Activated CD8-positive, alpha-beta memory T cell treated with anti-CD3 and anti-CD28 coated beads for 4 hours (primary cell): ENCODE measurements at regions not wholly inside any gene's neighbourhood (a gene's known extent, or its start where the extent isn't known, plus 50 kb on each side); places are given as distances from the start of the nearest gene placed in this dataset.
"Not testable (repeated sequence)": the region's sequence is repeated elsewhere in the genome, so short reads cannot be mapped to it uniquely, and the experiment has no call there.

Source experiments
- DNase-seq, 2 donors: peaks; one replicate each; pipeline ENCODE4 v3.0.0-alpha.2; 2020; ENCODE audit warnings: low read depth in 2 of 2

DNA sequence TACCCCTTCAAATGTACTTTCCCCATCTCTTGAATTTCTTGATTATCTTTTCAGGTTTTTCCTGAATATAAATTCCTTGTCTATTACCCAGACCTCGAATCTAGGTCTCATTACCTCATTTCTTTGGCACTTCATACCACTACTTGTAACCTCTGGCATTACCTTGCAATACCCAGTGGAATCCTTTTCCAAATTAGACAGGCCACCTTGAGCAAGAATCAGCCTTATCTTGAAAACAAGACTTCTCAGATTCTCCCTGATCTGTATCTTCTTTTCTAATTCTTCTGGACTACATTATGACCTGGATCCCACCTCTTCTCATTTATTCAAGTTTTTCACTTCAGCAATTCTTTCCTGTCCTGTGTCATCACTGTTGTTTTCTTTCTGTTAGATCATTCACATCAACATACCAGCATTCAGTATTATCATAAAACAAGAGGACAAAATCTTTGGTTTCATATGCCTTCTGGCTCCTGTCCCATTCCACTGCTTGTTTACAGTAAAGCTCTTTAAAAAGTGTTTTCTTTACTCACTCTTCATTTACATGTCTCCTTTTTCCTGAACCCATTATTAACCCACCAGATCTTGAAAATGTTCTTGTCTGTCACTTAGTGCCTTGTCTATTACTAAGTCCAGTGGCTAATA is 275.6 kb upstream of the HS3ST1 start:
- no peak for DNase-seq

DNA sequence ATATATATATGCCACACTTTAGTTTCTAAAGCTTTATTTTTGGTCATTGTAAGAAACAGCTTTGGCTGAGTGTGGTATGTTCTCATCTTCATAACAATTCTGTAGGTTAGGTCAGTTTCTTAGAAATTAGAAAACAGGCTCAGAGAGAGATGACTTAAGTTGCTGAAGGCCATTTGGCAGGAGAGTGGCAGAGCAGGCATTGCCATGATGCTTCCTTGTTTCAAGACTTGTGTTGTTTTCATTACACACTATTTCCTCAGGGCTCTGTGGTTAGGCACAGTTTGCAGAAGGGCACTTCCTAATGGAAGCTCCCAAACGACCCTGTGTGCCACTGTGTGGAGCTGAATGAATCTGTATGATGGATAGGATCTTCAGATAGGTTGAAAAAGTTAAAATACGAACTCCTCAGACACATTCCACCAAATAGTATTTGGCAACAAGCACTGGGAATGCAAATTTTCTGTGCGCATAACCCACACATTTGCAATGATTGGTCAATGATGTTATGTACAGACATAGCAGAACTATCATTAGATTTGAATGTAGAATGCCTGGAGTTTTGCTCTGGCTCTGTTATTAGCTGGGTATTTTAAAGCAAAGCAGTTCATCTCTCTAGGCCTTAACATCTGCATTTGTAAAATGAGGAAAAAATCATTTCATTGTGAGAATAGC is 274.3 kb upstream of the HS3ST1 start:
- no peak for DNase-seq

DNA sequence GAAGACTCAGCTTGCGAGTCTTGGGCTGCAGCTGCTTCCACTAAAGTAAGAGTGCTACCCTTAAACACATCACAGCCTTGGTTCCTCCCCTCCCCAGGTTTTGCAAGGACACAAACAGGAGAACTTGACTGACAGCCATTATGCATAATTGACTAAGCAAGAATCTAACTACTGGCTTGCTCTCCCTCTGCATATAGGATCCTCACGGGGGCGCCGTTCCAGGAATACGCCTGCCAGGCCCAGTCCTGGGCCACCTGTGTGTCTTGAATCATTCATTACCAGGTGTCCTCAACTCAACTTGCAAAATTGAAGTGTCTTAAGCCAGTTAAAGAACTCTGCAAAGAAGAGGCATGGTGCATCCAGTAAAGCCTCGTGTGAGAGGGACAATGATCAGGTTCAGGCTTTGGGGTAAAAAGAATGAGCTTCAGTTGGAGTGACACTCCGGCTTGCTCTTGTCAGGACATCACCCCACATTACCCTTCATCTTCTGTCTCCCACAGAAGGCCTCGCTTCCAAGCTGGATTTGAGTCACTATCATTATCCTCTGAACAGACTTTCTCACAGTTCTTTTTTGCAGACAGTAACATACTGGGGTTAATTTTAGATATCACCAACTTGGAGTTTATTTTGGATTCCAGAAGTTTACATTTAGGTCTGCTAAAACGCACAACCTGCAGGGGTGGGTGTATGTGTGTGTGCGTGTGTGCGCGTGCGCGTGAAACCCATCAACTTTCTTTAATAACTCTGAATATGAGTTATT is 273.5 kb upstream of the HS3ST1 start:
- no peak for DNase-seq

DNA sequence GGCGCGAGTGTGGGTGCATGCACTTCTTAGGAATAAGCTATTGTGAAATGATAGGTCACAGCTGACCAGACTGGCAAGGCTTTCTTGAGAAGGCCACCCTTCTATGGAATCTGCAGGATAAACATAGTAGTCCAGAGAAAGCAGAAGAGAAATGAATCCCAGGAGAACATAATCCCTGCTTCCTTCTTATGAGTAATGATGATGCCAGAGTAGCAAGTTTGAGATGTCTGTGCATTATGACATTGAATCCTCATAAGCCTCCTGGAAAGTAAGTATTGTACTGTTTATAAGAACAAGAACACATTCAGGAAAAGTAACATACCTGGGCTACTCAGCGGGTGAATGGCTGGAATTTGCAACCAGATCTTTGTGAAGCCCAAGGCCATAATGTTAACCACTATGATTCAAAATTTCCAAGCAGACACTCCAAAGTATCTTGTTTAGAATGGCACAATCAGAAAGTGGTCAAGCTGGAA is 272.1 kb upstream of the HS3ST1 start:
- DNase-seq, result no peak

DNA sequence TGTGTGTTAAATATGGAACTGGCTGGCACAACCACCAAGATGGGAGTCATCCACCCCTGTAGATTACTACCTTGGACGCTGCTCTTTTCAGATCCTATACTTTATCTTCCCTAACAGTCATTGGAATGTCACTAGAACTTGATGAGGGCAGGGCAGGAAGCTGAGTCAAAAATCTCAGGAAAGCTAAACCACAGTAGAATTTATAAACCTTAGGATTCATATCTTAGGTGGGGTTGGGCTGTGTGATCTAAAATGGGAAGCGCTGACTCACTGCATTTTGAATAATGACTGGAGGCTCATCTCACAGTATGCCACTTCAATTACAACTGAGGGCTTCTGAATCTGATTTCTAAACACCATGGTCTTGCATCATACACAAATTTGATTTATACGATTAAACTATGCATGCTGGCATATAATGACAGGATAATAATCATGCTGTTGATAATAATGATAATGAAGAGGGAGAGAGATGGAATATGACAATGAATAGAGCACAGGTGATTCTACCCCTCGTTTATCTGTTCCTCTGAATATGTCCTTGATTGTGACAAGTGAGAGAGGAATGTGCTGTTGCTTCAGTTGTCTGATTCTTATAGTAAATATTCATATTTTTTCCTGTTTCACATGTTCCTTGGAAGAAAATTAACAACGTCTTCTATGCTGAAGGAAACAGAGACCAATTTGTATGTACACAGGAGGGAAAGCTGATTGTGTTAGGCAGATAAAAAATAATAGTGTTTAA is 270.3 kb upstream of the HS3ST1 start:
- no peak for DNase-seq

DNA sequence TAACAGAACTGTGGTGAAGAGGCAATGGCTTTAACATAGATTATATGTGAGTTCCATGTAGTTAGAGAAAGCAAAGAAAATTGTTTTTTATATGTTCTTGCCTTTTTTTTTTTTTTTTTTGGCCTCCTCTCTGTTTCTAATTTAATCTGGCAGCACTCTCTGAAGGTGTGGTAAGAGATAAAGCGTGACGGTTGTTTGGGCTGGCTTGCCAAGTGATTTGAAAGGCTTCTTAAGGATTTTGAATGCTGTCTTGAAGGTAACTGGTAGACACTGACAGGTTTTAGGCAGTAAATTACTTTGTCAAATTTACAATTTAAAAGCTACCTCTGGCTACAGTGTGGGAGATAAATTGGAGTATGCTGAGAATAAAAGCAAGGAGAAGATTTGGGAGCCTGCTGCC is 269.3 kb upstream of the HS3ST1 start:
- no peak for DNase-seq

DNA sequence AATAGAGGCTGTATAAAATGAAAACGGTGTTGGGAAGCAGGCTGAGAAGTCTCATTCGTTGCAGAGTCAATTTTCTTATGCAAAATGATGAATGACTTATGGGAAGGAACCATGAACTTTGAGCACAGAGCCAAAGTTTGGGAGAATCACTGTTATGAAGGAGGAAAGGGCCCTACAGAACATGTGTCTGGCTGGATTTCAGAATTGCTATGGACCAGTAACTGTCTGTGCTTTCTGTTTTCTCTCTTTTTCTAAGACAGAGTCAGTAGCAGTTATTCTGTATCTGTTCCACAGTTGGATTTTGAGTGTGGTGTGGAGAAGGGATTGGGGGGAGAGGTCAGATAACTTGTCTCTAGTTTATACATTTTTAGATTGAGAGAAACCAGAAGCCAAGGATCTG is 265.0 kb upstream of the HS3ST1 start:
- no peak for DNase-seq

DNA sequence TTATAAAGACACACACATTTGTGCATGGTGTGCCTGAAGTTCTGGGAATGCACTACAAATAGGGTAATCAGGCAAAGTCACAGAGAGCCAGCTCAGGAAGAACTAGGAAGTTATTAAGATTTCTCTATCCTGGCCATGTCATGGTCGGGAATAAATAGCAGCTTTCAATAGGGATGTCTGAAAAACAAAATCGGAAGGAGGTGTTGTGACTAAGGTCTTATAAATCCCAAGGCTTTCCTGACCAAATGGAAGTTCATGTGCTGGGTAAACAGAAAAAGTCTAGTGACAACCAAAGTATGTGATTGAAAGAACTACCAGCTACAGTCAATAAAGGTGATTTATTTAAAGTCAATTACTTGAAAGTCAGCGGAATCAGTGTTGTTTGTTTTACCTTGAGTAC is 262.5 kb upstream of the HS3ST1 start:
- no peak for DNase-seq

DNA sequence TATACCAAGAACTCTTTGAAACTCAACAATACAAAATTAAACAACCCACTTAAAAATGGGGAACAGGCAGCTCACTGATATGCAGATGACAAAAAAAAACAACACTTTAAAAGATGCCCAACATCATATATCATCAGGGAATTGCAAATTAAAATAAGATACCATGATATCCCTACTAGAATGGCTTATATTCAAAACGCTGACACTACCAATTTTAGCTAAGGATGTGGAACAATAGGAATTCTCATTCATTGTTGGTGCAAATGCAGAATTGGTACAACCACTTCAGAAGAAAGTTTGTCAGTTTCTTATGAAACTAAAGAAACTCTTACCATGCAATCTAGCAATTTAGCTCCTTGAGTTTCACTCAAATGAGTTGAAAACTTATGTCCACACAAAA is 259.0 kb upstream of the HS3ST1 start:
- DNase-seq, result no peak

DNA sequence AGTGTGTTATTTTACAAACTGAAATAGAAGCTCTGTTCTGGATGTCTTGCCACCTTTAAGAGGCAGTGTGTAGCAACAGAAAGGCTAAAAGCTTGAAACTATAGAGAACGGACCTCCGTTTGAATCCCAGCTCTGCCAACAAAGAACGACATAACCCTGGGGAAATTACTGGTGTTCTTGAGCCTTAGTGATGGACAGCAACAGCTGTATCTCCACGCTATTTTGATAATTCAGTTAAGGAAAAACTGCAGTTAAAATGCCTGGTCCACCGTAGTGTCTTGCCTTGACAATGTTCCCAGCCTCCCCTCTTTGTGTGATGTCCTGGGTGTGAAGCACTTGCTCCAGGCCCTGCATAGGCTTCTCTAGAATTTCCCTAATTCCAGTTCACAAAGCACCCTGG is 256.8 kb upstream of the HS3ST1 start:
- no peak for DNase-seq

DNA sequence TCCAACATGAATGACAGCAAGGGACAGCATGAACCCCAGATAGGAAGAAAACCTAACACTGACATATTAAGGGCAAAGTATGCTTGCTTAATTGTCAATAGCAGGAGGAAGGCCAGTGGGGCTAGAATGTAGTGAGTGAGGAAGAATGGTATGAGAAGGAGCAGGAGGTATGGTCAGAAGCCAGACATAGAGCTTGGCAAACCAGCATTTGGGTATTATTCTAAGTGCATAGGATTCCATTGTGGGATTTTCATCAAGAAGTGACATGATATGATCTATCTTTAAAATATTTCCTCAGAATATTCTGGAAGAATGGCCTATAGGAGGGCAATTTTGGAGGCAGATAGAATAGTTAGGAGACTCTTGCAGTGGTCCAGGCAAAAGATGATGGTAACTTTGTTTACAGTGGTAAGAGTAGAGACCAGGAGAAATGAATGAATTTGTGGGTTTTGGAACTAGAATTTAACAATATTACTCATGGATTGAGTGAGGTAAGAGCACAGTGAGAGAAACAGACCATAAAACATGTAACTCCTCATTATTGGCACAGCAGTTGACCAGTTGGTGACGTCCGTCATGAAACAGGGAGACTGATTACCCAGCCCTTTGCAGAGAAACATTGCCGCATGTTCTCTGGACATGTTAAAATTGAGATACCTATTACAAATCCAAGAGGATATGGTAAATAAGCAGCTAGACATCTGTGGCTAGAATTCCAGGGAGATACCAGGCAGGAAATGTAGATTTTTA is 246.5 kb upstream of the HS3ST1 start:
- no peak for DNase-seq

DNA sequence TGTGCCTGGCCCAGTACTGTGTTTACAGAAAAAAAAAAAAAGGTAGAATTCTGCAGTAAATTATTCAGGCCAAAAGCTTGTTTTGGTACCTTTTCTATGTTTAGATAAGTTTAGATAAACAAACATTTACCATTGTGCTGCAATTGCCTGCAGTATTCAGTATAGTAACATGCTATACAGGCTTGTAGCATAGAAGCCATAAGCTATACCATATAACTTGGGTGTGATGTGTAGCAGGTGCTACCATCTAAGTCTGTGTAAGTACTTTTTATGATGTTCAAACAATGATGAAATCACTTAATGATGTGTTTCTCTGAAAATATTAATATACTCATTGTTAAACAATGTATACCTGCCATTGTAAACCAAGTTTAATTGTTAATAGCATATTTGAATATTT is 241.6 kb upstream of the HS3ST1 start:
- DNase-seq, result no peak

DNA sequence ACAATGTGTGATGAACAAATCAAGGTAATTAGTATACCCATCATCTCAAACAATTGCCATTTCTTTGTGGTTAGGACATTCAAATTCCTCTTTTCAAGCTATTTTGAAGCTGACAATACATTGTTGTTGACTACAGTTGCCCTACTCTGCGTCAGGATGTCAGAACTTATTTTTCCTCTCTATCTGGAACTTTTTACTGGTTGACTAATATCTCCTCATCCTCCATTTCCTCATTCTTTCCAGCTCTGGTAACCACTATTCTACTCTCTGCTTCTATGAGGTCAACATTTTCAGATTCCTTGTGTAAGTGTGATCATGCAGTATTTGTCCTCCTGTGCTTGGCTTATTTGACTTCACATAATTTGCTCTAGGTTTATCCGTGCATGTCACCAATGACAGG is 240.5 kb upstream of the HS3ST1 start:
- no peak for DNase-seq

DNA sequence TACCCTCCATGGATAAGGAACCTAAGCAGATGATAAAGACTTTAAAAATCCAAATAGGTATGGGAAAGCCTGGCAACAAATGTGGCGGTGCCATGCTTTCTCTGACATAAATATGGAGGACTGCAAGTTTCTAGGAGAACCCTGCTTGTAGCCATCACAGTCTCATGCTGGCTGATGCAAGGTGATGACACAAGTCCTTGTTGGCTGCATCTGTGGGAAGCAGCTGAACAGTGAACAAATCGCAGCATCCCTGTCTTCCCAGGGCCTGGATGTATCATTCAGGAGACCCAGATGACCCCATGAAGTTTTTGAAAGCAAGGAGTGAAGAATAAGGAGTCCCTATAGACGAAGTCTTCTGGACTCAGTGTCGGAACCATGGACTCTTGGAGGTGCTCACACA is 234.4 kb upstream of the HS3ST1 start:
- no peak for DNase-seq

DNA sequence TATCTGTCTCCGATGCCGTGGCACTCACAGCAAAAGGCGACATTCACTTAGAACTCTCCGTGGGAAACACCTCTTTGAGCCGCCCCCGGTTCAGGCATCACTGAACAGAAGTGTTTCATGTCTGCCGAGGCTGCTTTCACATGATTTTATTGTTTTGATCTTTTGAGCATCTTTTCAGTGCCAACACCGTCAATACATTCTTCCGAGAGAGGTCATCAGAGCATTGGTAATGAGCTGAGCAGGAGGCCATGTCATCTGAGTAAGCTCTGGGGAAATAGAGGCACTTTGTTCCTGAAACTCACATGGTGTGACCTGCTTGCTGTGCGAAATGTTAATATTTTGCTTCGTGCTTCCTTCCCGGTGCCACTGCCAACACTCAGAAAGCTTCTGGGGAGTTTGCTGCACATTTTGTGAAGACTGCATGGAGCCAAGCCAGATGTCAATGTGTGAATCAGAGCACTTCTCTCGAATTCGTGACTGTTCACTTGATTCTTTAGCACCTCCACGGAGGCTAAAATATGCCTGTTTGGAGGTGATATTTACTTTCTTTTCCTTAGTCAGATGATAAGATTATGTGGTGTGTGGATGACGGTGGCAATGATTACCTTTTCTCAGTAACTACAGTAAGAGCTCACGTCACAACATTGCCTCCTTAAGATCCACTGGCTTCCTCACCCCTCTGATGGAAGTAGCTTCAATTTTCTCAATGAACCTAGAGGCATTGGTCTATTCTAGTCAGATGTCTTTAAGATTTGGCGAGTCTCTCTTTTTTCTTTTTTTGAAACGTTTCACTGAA is 222.3 kb upstream of the HS3ST1 start:
- DNase-seq, result no peak

DNA sequence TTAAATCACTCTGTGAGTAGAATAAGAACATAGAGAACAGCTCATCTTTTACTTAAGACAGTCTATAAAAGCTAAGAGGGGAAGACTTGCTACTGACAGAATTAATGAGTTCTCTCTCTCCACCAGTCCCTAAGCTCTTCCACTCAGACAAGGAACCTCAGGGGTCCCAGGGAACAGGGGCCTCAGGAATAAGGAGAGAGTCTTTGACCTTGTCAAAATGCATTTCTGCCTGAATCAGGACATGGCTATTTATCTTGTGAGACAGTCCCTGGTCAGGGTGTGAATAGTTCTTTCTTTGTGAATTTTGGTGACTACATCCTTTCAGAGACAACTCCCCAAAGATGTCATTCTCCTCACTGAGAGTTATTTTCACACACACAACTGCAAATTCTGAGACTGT is 218.7 kb upstream of the HS3ST1 start:
- no peak for DNase-seq

DNA sequence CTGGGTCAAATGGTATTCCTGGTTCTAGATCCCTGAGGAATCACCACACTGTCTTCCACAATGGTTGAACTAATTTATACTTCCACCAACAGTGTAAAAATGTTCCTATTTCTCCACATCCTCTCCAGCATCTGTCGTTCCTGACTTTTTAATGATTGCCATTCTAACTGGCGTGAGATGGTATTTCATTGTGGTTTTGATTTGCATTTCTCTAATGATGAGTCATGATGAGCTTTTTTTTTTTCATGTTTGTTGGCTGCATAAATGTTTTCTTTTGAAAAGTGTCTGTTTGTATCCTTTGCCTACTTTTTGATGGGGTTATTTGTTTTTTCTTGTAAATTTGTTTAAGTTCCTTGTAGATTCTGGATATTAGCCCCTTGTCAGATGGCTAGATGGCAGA is 214.4 kb upstream of the HS3ST1 start:
- not testable (repeated sequence) for DNase-seq

DNA sequence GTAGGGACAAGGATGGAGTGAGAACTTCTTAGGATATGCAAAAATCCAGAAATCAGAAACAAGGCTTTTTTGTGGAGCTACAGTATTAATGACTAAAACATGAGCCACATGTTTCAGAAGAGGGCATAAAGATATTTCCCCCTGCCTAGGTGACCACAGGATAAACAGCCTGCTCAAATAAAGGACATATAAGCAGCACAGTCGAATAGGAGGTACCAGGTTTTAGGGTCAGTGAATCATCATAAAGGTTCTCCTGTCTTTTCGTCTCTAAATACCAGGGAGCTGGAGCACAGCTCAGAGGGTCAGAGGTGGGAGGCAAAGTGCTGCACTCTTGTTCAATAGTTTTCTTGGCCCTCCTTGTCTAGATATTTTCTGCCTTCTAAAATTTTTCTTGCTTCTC is 211.9 kb upstream of the HS3ST1 start:
- DNase-seq, result no peak

DNA sequence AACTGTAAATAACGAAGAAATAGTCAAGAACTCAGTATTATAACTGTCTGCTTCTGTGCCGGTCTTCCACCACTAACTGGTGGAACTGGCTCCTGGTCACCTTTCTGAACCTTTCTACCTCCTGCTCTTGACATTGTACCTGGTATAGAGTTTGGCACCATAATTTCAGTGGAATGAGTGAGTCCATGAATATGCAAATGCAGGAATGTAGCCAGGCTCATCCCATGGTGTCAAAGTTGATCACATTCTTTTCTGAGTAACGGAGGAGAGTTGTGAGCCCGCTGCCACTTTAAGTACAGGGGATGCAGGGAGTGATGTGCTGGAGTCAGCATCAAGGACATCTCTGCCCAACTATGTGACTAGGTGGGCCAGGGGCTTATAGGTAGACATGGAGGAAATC is 207.9 kb upstream of the HS3ST1 start:
- DNase-seq, result no peak

DNA sequence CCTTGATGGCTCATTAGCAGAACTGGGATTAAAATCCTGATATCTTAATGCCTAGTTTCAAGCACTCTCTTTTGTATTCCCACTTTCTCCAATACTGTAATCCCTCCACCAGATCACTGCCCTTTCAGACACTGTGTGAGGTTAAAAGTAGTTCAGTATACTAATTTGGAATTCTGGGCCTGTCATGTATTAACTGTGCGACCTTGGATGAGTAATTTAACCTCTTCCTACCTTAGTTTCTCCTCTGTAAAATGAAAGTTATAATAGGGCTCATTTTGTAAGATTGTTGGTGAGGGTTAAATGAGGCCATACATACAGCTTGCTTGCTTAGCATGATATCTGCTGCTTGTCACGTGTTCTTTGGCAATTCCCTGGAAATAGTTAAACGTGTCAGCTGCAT is 207.3 kb upstream of the HS3ST1 start:
- no peak for DNase-seq

DNA sequence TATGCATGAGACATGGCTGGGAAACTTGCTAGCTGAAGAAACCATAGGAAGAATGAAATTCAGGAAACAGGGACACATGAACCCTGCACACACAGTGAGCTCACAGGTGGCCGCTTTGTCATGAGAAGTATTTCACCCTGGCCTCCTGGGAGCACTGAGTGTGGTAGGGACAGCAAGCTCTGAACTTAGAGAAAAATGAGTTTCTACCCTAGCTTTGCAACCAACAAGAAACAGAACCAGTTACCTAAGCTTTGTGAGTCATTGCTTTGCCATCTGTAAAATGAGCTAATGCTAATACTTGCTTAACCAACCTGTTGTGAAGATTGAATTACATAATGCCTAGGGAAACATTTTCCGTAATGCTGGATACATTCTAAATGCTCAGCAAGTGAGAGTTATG is 206.6 kb upstream of the HS3ST1 start:
- no peak for DNase-seq
